ENCODE measurements at regions not wholly inside any gene's neighbourhood (a gene's known extent, or its start where the extent isn't known, plus 50 kb on each side); places are given as distances from the start of the nearest gene placed in this dataset.

- no peaks in the 10 kb centered on the region for H3K79me2 ChIP-seq (ENCODE audit: control insufficient read depth in 1 of 2, insufficient read depth in 2 of 2, low read length in 2 of 2)
- no peak overlapping the region for H2BK15ac ChIP-seq (ENCODE audit: low read length)
- no peaks in the 10 kb centered on the region for H3K36me3 ChIP-seq (ENCODE audit: control insufficient read depth in 2 of 4, insufficient read depth in 4 of 4, low read length in 3 of 4)
- H3K4ac ChIP-seq (replicated peaks; ENCODE audit: insufficient read length, low read depth, low read length), result no peak overlapping the region
- no peaks in the 10 kb centered on the region for H4K20me1 ChIP-seq (replicated peaks in 1 of 2; ENCODE audit: control insufficient read depth in 1 of 2, insufficient read depth in 2 of 2, low read length in 2 of 2)
- FAIRE-seq, result no peak
- H3K56ac ChIP-seq (replicated peaks; ENCODE audit: insufficient read length, low read depth, low read length), result no peak overlapping the region
- H3K4me1 ChIP-seq (replicated peaks in 1 of 4; ENCODE audit: control insufficient read depth in 3 of 4, insufficient read depth in 4 of 4, low read length in 3 of 4), result no peaks in the 10 kb centered on the region
- no peak overlapping the region for H3K18ac ChIP-seq (ENCODE audit: extremely low read depth, low read length)
- H2BK5ac ChIP-seq (ENCODE audit: low read depth, low read length), result no peak overlapping the region
- H3K27me3 ChIP-seq (replicated peaks in 1 of 4; ENCODE audit: control insufficient read depth in 3 of 4, extremely low read depth in 1 of 4, insufficient read depth in 3 of 4, low read length in 3 of 4), result no peaks in the 10 kb centered on the region
- H2AFZ ChIP-seq (ENCODE audit: low read length), result no peak overlapping the region
- CTCF ChIA-PET (ENCODE audit: partially characterized antibody), result interaction anchor here (1.0 kb wide), 3 partner anchors 13 to 80 kb away, joined by 3 read pairs; no protein-coding TSS in a partner anchor
- H4K91ac ChIP-seq (replicated peaks; ENCODE audit: insufficient read length, low read length), result no peak overlapping the region
- H3K9me3 ChIP-seq (ENCODE audit: insufficient read depth in 2 of 2, low read depth in 1 of 2, low read length in 1 of 2), result no peaks in the 10 kb centered on the region
- H3K9ac ChIP-seq (replicated peaks in 1 of 4; ENCODE audit: extremely low read depth in 1 of 4, low read depth in 3 of 4, low read length in 3 of 4), result no peak overlapping the region
- POLR2A ChIA-PET (ENCODE audit: partially characterized antibody), result interaction anchor here (5.2 kb wide), 1 partner anchor 82 kb away, joined by 17 read pairs; the partner anchor contains the start of gene THBS1
- no peak overlapping the region for H2BK120ac ChIP-seq (replicated peaks; ENCODE audit: low read depth, low read length)
- no peak overlapping the region for H4K8ac ChIP-seq (ENCODE audit: extremely low read depth, insufficient read depth, low read length)
- DNase-seq (ENCODE audit: low read depth in 1 of 2, low spot score in 2 of 2), result no peak
- H3K23ac ChIP-seq (ENCODE audit: insufficient read length), result no peak overlapping the region
- H2AK5ac ChIP-seq (ENCODE audit: low read depth, low read length), result no peak overlapping the region
- no peak overlapping the region for H4K5ac ChIP-seq (ENCODE audit: insufficient read length, low read depth, low read length)
- 89% methylated on average over 4 of the region's 4 CpGs; no CpG with 5 or more reads in 1 of the 2 experiments for WGBS, 2 experiments (ENCODE audit: extremely low coverage in 1 of 2, insufficient coverage in 1 of 2, insufficient read length in 1 of 2, insufficient replicate concordance in 2 of 2, low coverage in 1 of 2, low lambda C conversion rate in 2 of 2, missing lambda C conversion rate in 1 of 2)
- no peaks in the 10 kb centered on the region for H3K23me2 ChIP-seq (ENCODE audit: low read depth, low read length)
- no peaks in the 10 kb centered on the region for H3K79me1 ChIP-seq (ENCODE audit: low read depth, low read length)
- H2BK20ac ChIP-seq (ENCODE audit: low read length), result no peak overlapping the region
- H3K4me2 ChIP-seq (ENCODE audit: insufficient read depth in 1 of 2, low read depth in 2 of 2, low read length in 2 of 2), result no peak overlapping the region
- H3K14ac ChIP-seq (ENCODE audit: insufficient read length), result no peak overlapping the region
- no peak overlapping the region for H3K27ac ChIP-seq (ENCODE audit: low read depth, low read length)
- H3K4me3 ChIP-seq (ENCODE audit: extremely low read depth in 1 of 4, insufficient read depth in 2 of 4, low read depth in 3 of 4, low read length in 4 of 4), result no peak overlapping the region
- no peak overlapping the region for H2BK12ac ChIP-seq (ENCODE audit: low read depth, low read length)
- TF ChIP-seq CHD7 (IDR thresholded peaks at IDR 0.05; ENCODE audit: insufficient replicate concordance, low read length), result no peak
These were observed 82.2 kb upstream of the THBS1 start for GRCh38 chr15:39498629-39499028.
